ENCODE measurements at regions not wholly inside any gene's neighbourhood (a gene's known extent, or its start where the extent isn't known, plus 50 kb on each side); places are given as distances from the start of the nearest gene placed in this dataset.

DNA sequence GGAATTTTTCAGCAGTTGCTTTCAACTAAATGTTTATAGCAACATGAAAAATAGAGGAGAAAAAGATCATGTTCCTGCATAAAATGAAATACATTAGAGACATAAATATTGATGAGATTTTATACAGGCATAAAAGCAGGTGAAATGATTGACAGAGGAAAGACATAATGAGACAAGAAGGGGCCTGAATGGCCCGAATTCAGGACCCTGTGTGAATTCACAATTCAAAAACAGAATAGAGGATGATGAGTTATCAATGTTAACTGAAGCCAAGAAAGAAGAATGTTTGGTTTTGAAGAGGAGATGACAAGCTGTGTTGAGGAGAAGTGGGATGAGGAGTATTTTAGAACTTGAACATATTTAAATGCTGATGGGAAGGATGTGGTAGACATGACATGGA is 371.1 kb downstream of the FBXO8 start:
- Mint-ChIP-seq H3K27ac (ENCODE audit: unreplicated experiment) (no peak overlapping the region), H3K4me1 (ENCODE audit: unreplicated experiment) (no peaks in the 10 kb centered on the region), H3K4me3 (ENCODE audit: unreplicated experiment) (no peak overlapping the region), H3K9me3 (ENCODE audit: unreplicated experiment) (no peaks in the 10 kb centered on the region), H3K27me3 (ENCODE audit: unreplicated experiment) (no peaks in the 10 kb centered on the region), H3K36me3 (ENCODE audit: low read depth, unreplicated experiment) (no peaks in the 10 kb centered on the region)
- TF ChIP-seq, protein P1, sequence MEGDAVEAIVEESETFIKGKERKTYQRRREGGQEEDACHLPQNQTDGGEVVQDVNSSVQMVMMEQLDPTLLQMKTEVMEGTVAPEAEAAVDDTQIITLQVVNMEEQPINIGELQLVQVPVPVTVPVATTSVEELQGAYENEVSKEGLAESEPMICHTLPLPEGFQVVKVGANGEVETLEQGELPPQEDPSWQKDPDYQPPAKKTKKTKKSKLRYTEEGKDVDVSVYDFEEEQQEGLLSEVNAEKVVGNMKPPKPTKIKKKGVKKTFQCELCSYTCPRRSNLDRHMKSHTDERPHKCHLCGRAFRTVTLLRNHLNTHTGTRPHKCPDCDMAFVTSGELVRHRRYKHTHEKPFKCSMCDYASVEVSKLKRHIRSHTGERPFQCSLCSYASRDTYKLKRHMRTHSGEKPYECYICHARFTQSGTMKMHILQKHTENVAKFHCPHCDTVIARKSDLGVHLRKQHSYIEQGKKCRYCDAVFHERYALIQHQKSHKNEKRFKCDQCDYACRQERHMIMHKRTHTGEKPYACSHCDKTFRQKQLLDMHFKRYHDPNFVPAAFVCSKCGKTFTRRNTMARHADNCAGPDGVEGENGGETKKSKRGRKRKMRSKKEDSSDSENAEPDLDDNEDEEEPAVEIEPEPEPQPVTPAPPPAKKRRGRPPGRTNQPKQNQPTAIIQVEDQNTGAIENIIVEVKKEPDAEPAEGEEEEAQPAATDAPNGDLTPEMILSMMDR (IDR thresholded peaks at IDR 0.05; ENCODE audit: unreplicated experiment) = no peak
- DNase-seq (ENCODE audit: low spot score) = no peak

DNA sequence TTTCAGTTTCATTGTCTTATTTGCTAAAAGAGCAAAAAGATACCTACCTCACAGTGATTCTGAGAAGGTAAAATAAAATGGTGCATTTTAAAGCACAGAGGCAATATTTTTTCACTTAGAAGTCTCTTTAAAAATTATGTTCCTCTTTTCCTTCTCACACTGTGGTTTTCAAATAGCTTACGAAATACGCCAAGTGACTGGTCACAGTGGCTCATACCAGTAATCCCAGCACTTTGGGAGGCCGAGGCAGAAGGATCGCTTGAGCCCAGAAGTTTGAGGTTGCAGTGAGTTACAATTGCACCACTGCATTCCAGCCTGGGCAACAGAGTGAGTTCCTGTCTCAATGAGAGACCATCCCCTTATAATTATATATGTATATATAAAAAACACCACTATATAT is 372.6 kb downstream of the FBXO8 start:
- TF ChIP-seq, protein P1 (IDR thresholded peaks at IDR 0.05; ENCODE audit: unreplicated experiment) = no peak
- H3K36me3 Mint-ChIP-seq (ENCODE audit: low read depth, unreplicated experiment) = no peaks in the 10 kb centered on the region
- no peak overlapping the region for H3K27ac Mint-ChIP-seq (ENCODE audit: unreplicated experiment)
- no peak overlapping the region for H3K4me3 Mint-ChIP-seq (ENCODE audit: unreplicated experiment)
- H3K27me3 Mint-ChIP-seq (ENCODE audit: unreplicated experiment) = no peaks in the 10 kb centered on the region
- H3K4me1 Mint-ChIP-seq (ENCODE audit: unreplicated experiment) = no peaks in the 10 kb centered on the region
- no peaks in the 10 kb centered on the region for H3K9me3 Mint-ChIP-seq (ENCODE audit: unreplicated experiment)
- DNase-seq (ENCODE audit: low spot score) = no peak

DNA sequence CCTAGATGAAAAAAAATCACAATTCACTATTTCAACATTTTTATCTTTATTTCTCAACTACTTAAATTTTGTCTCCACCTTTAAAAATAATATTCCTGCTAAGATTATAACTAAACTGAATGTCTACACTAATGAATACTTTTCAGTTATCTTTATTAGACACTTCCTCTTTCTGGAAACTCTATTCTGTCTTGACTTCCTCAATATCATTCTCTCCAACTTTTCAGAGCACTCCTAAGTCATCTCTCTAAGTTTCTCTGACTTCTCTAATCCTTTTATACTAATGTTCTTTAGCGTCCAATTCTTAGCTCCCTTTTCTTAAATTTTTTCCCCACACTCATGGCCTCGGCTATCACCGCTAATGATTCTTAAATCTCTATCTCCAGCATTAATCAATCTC is 374.2 kb downstream of the FBXO8 start:
- Mint-ChIP-seq H3K27me3 (ENCODE audit: unreplicated experiment) (no peaks in the 10 kb centered on the region), H3K36me3 (ENCODE audit: low read depth, unreplicated experiment) (no peaks in the 10 kb centered on the region), H3K27ac (ENCODE audit: unreplicated experiment) (no peak overlapping the region), H3K9me3 (ENCODE audit: unreplicated experiment) (no peaks in the 10 kb centered on the region), H3K4me1 (ENCODE audit: unreplicated experiment) (no peaks in the 10 kb centered on the region), H3K4me3 (ENCODE audit: unreplicated experiment) (no peak overlapping the region)
- TF ChIP-seq, protein P1 (IDR thresholded peaks at IDR 0.05; ENCODE audit: unreplicated experiment) = no peak
- DNase-seq (ENCODE audit: low spot score) = no peak

DNA sequence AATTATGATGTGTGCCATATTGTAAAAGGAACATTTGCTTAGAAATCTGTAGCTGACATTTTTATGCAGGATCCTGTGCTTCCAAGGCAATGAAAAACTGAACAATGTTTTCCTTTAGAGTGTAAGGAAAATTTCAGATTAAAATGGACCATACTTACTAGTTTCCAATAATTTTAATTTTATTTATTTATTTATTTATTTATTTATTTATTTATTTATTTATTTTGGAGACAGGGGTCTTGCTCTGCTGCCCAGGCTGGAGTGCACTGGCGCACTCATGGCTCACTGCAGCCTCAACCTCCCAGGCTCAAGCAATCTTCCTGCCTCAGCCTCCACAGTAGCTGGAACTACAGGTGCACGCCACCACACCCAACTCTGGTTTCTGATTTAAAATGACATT is 369.8 kb upstream of the HAND2 start:
- TF ChIP-seq, protein P1 (IDR thresholded peaks at IDR 0.05; ENCODE audit: unreplicated experiment) = no peak
- Mint-ChIP-seq H3K27me3 (ENCODE audit: unreplicated experiment) (no peaks in the 10 kb centered on the region), H3K36me3 (ENCODE audit: low read depth, unreplicated experiment) (no peaks in the 10 kb centered on the region), H3K4me3 (ENCODE audit: unreplicated experiment) (no peak overlapping the region), H3K4me1 (ENCODE audit: unreplicated experiment) (no peaks in the 10 kb centered on the region), H3K9me3 (ENCODE audit: unreplicated experiment) (peaks cover 4% of the 10 kb centered on the region), H3K27ac (ENCODE audit: unreplicated experiment) (no peak overlapping the region)
- DNase-seq (ENCODE audit: low spot score) = no peak

DNA sequence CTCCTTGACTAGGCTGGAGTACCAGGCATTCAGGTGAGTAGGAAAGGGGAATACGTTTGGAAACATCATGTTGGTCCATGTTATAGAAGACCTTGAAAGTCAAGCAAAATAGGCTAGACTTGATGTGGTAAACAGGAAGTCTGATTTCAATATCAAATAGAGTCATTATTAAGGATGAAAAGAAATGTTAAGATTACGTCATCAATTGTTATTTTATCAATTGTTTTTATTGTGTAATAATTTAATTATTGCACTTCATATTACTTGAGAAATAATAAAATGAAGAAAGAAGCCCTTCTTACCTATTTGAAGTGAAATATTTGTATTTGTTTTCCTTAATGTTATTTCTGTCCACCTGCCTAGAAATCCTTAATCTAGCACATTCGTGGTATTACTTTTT is 361.0 kb upstream of the HAND2 start:
- no peak for DNase-seq (ENCODE audit: low spot score)
- TF ChIP-seq, protein P1 (IDR thresholded peaks at IDR 0.05; ENCODE audit: unreplicated experiment) = no peak
- no peak overlapping the region for H3K27ac Mint-ChIP-seq (ENCODE audit: unreplicated experiment)
- no peak overlapping the region for H3K4me3 Mint-ChIP-seq (ENCODE audit: unreplicated experiment)
- no peaks in the 10 kb centered on the region for H3K36me3 Mint-ChIP-seq (ENCODE audit: low read depth, unreplicated experiment)
- H3K4me1 Mint-ChIP-seq (ENCODE audit: unreplicated experiment) = no peaks in the 10 kb centered on the region
- H3K27me3 Mint-ChIP-seq (ENCODE audit: unreplicated experiment) = no peaks in the 10 kb centered on the region
- no peaks in the 10 kb centered on the region for H3K9me3 Mint-ChIP-seq (ENCODE audit: unreplicated experiment)
